Neural cell (in vitro differentiated cells): ENCODE measurements at regions not wholly inside any gene's neighbourhood (a gene's known extent, or its start where the extent isn't known, plus 50 kb on each side); places are given as distances from the start of the nearest gene placed in this dataset.

Source experiments
- H2AFZ ChIP-seq: fragments of 200-600, 300-800 bp; sonication (generic), shearing (Covaris generic); 2 replicates; pipeline ENCODE4 v1.6.0; 2014; ENCODE audit warnings: low read depth, mild to moderate bottlenecking, antibody characterized with exemption, low read length, moderate library complexity
- H3F3A ChIP-seq: fragments of 200-600 bp; shearing (Covaris generic); 2 replicates; pipeline ENCODE4 v1.6.1; 2016; ENCODE audit warnings: mild to moderate bottlenecking, moderate library complexity, mixed read lengths, antibody characterized with exemption, low read length; ENCODE audit not compliant: insufficient read depth, poor library complexity, severe bottlenecking
- H3K27ac ChIP-seq: fragments of 200-600, 300-800 bp; sonication (generic), shearing (Covaris generic); 2 replicates; pipeline ENCODE4 v1.5.1; 2014; ENCODE audit warnings: mild to moderate bottlenecking, low read length, moderate library complexity
- H3K27me3 ChIP-seq: fragments of 300-800, 200-600 bp; sonication (generic), shearing (Covaris generic); 2 replicates; pipeline ENCODE4 v1.6.0; 2014; ENCODE audit warnings: mild to moderate bottlenecking, low read depth, low read length, moderate library complexity; ENCODE audit not compliant: insufficient read depth
- H3K36me3 ChIP-seq: fragments of 300-800, 200-600 bp; sonication (generic), shearing (Covaris generic); 2 replicates; pipeline ENCODE4 v1.5.1; 2014; ENCODE audit warnings: mild to moderate bottlenecking, antibody characterized with exemption, low read length, moderate library complexity; ENCODE audit not compliant: insufficient read depth
- H3K4me2 ChIP-seq: fragments of 300-800, 200-600 bp; sonication (generic), shearing (Covaris generic); 2 replicates; pipeline ENCODE4 v1.6.0; 2014; ENCODE audit warnings: mild to moderate bottlenecking, low read length
- H3K4me3 ChIP-seq: fragments of 300-800, 200-600 bp; sonication (generic), shearing (Covaris generic); 2 replicates; pipeline ENCODE4 v1.5.1; 2014; ENCODE audit warnings: mild to moderate bottlenecking, low read length, moderate library complexity
- H3K79me2 ChIP-seq: fragments of 200-600 bp; shearing (Covaris generic); replicated peaks from 2 replicates; pipeline ENCODE4 v1.6.0; 2014; ENCODE audit warnings: mild to moderate bottlenecking, low read length, moderate library complexity; ENCODE audit not compliant: insufficient read depth
- H3K9ac ChIP-seq: fragments of 300-800, 200-600 bp; sonication (generic), shearing (Covaris generic); 2 replicates; pipeline ENCODE4 v1.6.1; 2016; ENCODE audit warnings: mild to moderate bottlenecking, low read length, mixed read lengths
- H3K9me2 ChIP-seq: fragments of 200-600 bp; shearing (Covaris generic); 2 replicates; pipeline ENCODE4 v1.6.1; 2016; ENCODE audit warnings: mild to moderate bottlenecking, low read length, mixed read lengths; ENCODE audit not compliant: insufficient read depth
- H3K9me3 ChIP-seq: fragments of 200-600, 300-800 bp; sonication (generic), shearing (Covaris generic); 2 replicates; pipeline ENCODE4 v1.6.1; 2016; ENCODE audit warnings: mild to moderate bottlenecking, mixed run types, low read length, moderate library complexity, mixed read lengths
- H4K20me1 ChIP-seq: fragments of 200-600 bp; shearing (Covaris generic); 2 replicates; pipeline ENCODE4 v1.6.1; 2016; ENCODE audit warnings: mild to moderate bottlenecking, mixed run types; ENCODE audit not compliant: insufficient read depth
- EP300 ChIP-seq: fragments of 450-650 bp; conservative IDR thresholded peaks from 2 replicates; pipeline ENCODE4 v1.6.1; 2014; ENCODE audit warnings: antibody characterized with exemption, mild to moderate bottlenecking, moderate library complexity; ENCODE audit not compliant: poor library complexity, severe bottlenecking
- EZH2 ChIP-seq: fragments of 200-600, 300-800 bp; shearing (Covaris generic), sonication (generic); IDR thresholded peaks from 2 replicates; pipeline ENCODE4 v1.6.1; 2014; ENCODE audit warnings: antibody characterized with exemption, low read length, borderline replicate concordance, mild to moderate bottlenecking; ENCODE audit not compliant: insufficient read depth, poor library complexity, severe bottlenecking
- MXI1 ChIP-seq: fragments of 450-650 bp; conservative IDR thresholded peaks from 2 replicates; pipeline ENCODE4 v1.6.1; 2014; ENCODE audit warnings: antibody characterized with exemption, mild to moderate bottlenecking; ENCODE audit not compliant: poor library complexity, severe bottlenecking
- POLR2AphosphoS5 ChIP-seq: IDR thresholded peaks from 2 replicates; pipeline ENCODE4 v1.6.1; 2012
- RAD21 ChIP-seq: fragments of 450-650 bp; conservative IDR thresholded peaks from 2 replicates; pipeline ENCODE4 v1.6.1; 2014; ENCODE audit warnings: antibody characterized with exemption, mild to moderate bottlenecking, moderate library complexity
- SMC3 ChIP-seq: fragments of 450-650 bp; conservative IDR thresholded peaks from 2 replicates; pipeline ENCODE4 v1.6.1; 2014; ENCODE audit warnings: antibody characterized with exemption, mild to moderate bottlenecking, moderate library complexity; ENCODE audit not compliant: poor library complexity
- TAF1 ChIP-seq: IDR thresholded peaks from 2 replicates; pipeline ENCODE4 v1.6.1; 2012; ENCODE audit warnings: low read depth
- TF ChIP-seq, protein P1 (sequence below): IDR thresholded peaks from 2 replicates; pipeline ENCODE4 v1.6.1; 2012; ENCODE audit warnings: borderline replicate concordance
- TF ChIP-seq, protein P2 (sequence below): fragments of 450-650 bp; IDR thresholded peaks from 2 replicates; pipeline ENCODE4 v1.5.1; 2014; ENCODE audit warnings: antibody characterized with exemption, mild to moderate bottlenecking, moderate library complexity; ENCODE audit not compliant: poor library complexity, severe bottlenecking

DNA sequence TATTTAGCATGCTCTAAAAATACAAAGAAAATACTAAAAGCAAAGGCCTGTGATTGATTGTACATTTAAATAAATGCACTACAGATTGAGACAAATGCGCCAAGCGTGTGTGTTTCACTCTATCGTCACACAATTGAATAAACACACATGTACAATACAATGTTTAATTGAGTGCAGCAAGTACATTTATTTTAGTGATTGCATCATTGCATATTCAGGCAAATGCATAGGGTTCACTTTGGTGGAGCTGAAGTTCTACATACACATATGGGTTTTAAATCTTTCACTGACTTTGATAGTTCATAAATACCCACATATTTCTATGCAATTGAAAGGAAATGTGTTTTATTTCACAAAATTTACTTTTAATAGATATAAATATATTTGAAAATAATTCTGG, 750.6 kb upstream of the MMS22L start:
- no peaks in the 10 kb centered on the region for H3K9me3 ChIP-seq

DNA sequence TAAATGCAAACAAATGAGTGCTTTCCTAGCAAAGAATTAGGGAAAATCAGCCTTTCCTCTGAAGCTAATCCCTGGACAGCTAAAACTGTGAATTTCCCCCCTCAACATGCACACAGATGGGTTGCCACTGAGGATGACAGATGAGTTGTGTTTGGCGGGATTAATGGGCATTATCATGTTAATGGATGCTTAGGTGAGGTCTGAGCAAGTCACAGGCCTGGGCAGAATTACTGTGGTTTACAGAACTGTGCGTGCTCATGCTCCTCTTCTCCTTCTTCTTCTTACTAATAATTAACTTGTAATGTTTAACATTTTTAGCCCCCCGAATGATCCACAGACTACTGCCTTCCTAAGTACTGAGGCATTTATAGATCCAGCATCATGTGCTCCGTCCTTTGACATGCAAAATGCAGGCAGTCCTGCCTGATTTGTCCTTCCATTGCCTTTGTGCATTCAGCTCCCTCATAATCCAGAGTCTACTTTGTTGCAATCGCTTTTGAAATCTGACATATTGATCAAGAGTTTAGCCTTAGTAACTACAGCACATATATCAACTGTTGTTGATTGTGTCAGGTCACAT, 753.4 kb upstream of the MMS22L start:
- Histone ChIP-seq H3K27me3 (no peaks in the 10 kb centered on the region), H2AFZ (no peak overlapping the region), H3K9me3 (no peaks in the 10 kb centered on the region), H3K9ac (no peak overlapping the region), H3K36me3 (no peaks in the 10 kb centered on the region), H4K20me1 (no peaks in the 10 kb centered on the region), H3K27ac (peak overlapping the region; percentile 28), H3K79me2 (peaks cover 3% of the 10 kb centered on the region), H3K9me2 (no peaks in the 10 kb centered on the region), H3K4me2 (no peak overlapping the region), H3K4me3 (no peak overlapping the region), H3F3A (peaks cover 5% of the 10 kb centered on the region)
- TF ChIP-seq RAD21 (no peak), MXI1 (no peak), SMC3 (no peak), EP300 (no peak), POLR2AphosphoS5 (no peak), TAF1 (no peak), EZH2 (no peak)
- TF ChIP-seq, protein P1, sequence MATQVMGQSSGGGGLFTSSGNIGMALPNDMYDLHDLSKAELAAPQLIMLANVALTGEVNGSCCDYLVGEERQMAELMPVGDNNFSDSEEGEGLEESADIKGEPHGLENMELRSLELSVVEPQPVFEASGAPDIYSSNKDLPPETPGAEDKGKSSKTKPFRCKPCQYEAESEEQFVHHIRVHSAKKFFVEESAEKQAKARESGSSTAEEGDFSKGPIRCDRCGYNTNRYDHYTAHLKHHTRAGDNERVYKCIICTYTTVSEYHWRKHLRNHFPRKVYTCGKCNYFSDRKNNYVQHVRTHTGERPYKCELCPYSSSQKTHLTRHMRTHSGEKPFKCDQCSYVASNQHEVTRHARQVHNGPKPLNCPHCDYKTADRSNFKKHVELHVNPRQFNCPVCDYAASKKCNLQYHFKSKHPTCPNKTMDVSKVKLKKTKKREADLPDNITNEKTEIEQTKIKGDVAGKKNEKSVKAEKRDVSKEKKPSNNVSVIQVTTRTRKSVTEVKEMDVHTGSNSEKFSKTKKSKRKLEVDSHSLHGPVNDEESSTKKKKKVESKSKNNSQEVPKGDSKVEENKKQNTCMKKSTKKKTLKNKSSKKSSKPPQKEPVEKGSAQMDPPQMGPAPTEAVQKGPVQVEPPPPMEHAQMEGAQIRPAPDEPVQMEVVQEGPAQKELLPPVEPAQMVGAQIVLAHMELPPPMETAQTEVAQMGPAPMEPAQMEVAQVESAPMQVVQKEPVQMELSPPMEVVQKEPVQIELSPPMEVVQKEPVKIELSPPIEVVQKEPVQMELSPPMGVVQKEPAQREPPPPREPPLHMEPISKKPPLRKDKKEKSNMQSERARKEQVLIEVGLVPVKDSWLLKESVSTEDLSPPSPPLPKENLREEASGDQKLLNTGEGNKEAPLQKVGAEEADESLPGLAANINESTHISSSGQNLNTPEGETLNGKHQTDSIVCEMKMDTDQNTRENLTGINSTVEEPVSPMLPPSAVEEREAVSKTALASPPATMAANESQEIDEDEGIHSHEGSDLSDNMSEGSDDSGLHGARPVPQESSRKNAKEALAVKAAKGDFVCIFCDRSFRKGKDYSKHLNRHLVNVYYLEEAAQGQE = no peak
- TF ChIP-seq, protein P2, sequence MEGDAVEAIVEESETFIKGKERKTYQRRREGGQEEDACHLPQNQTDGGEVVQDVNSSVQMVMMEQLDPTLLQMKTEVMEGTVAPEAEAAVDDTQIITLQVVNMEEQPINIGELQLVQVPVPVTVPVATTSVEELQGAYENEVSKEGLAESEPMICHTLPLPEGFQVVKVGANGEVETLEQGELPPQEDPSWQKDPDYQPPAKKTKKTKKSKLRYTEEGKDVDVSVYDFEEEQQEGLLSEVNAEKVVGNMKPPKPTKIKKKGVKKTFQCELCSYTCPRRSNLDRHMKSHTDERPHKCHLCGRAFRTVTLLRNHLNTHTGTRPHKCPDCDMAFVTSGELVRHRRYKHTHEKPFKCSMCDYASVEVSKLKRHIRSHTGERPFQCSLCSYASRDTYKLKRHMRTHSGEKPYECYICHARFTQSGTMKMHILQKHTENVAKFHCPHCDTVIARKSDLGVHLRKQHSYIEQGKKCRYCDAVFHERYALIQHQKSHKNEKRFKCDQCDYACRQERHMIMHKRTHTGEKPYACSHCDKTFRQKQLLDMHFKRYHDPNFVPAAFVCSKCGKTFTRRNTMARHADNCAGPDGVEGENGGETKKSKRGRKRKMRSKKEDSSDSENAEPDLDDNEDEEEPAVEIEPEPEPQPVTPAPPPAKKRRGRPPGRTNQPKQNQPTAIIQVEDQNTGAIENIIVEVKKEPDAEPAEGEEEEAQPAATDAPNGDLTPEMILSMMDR = no peak

More for the DNA sequence above, 750.6 kb upstream of the MMS22L start:
- TF ChIP-seq POLR2AphosphoS5 = no peak
- TF ChIP-seq, protein P1 = no peak
- TF ChIP-seq, protein P2 = no peak
- Histone ChIP-seq H2AFZ (no peak overlapping the region), H3F3A (peaks cover 5% of the 10 kb centered on the region), H3K9ac (no peak overlapping the region), H3K9me2 (no peaks in the 10 kb centered on the region), H3K4me3 (no peak overlapping the region), H3K36me3 (no peaks in the 10 kb centered on the region), H3K79me2 (no peaks in the 10 kb centered on the region), H3K27me3 (no peaks in the 10 kb centered on the region), H3K27ac (no peak overlapping the region), H4K20me1 (no peaks in the 10 kb centered on the region), H3K4me2 (no peak overlapping the region)
